Activated naive CD4-positive, alpha-beta T cell treated with anti-CD3 and anti-CD28 coated beads, Interleukin-2, amount 50 U/mL, for 24 hours (primary cell): ENCODE measurements at regions not wholly inside any gene's neighbourhood (a gene's known extent, or its start where the extent isn't known, plus 50 kb on each side); places are given as distances from the start of the nearest gene placed in this dataset.

Experiments used
- H3K27ac Mint-ChIP-seq: one replicate; pipeline ENCODE4 v1.8.0; 2021; ENCODE audit warnings: mild to moderate bottlenecking, mixed read lengths
- H3K27me3 Mint-ChIP-seq: one replicate; pipeline ENCODE4 v1.8.0; 2021; ENCODE audit warnings: mixed read lengths
- H3K36me3 Mint-ChIP-seq: one replicate; pipeline ENCODE4 v1.8.0; 2021; ENCODE audit warnings: mixed read lengths
- H3K4me1 Mint-ChIP-seq: one replicate; pipeline ENCODE4 v1.8.0; 2021; ENCODE audit warnings: mixed read lengths
- H3K4me3 Mint-ChIP-seq: one replicate; pipeline ENCODE4 v1.8.0; 2021; ENCODE audit warnings: mild to moderate bottlenecking, mixed read lengths
- H3K9me3 Mint-ChIP-seq: one replicate; pipeline ENCODE4 v1.8.0; 2021; ENCODE audit warnings: mixed read lengths

- Mint-ChIP-seq H3K9me3 (no peaks in the 10 kb centered on the region), H3K27ac (no peak overlapping the region), H3K27me3 (no peaks in the 10 kb centered on the region), H3K36me3 (no peaks in the 10 kb centered on the region), H3K4me3 (no peak overlapping the region), H3K4me1 (no peaks in the 10 kb centered on the region)
These were observed 323.0 kb downstream of the NDFIP2 start for GRCh38 chr13:79803989-79804388.

- H3K27ac Mint-ChIP-seq = no peak overlapping the region
- no peaks in the 10 kb centered on the region for H3K27me3 Mint-ChIP-seq
- H3K36me3 Mint-ChIP-seq = no peaks in the 10 kb centered on the region
- no peaks in the 10 kb centered on the region for H3K9me3 Mint-ChIP-seq
- H3K4me3 Mint-ChIP-seq = no peak overlapping the region
- no peaks in the 10 kb centered on the region for H3K4me1 Mint-ChIP-seq
These were observed 322.3 kb downstream of the NDFIP2 start for GRCh38 chr13:79803296-79803695.

GRCh38 chr13:79802389-79803085 is 321.6 kb downstream of the NDFIP2 start:
- Mint-ChIP-seq H3K27ac (no peak overlapping the region), H3K4me1 (no peaks in the 10 kb centered on the region), H3K27me3 (no peaks in the 10 kb centered on the region), H3K36me3 (no peaks in the 10 kb centered on the region), H3K4me3 (no peak overlapping the region), H3K9me3 (no peaks in the 10 kb centered on the region)

GRCh38 chr13:79799059-79799867 is 318.3 kb downstream of the NDFIP2 start:
- H3K27me3 Mint-ChIP-seq = no peaks in the 10 kb centered on the region
- H3K36me3 Mint-ChIP-seq = no peaks in the 10 kb centered on the region
- H3K27ac Mint-ChIP-seq = no peak overlapping the region
- H3K4me3 Mint-ChIP-seq = no peak overlapping the region
- H3K9me3 Mint-ChIP-seq = no peaks in the 10 kb centered on the region
- H3K4me1 Mint-ChIP-seq = no peaks in the 10 kb centered on the region

- no peaks in the 10 kb centered on the region for H3K36me3 Mint-ChIP-seq
- no peaks in the 10 kb centered on the region for H3K27me3 Mint-ChIP-seq
- no peaks in the 10 kb centered on the region for H3K9me3 Mint-ChIP-seq
These were observed 315.2 kb downstream of the NDFIP2 start for GRCh38 chr13:79796136-79796535.

GRCh38 chr13:79794931-79795330 is 314.0 kb downstream of the NDFIP2 start:
- H3K27me3 Mint-ChIP-seq = no peaks in the 10 kb centered on the region
- H3K9me3 Mint-ChIP-seq = peaks cover 5% of the 10 kb centered on the region
- H3K27ac Mint-ChIP-seq = no peak overlapping the region
- H3K4me1 Mint-ChIP-seq = no peaks in the 10 kb centered on the region
- H3K36me3 Mint-ChIP-seq = no peaks in the 10 kb centered on the region
- no peak overlapping the region for H3K4me3 Mint-ChIP-seq

More at GRCh38 chr13:79796136-79796535, 315.2 kb downstream of the NDFIP2 start:
- Mint-ChIP-seq H3K4me3 (no peak overlapping the region), H3K4me1 (no peaks in the 10 kb centered on the region), H3K27ac (no peak overlapping the region)

- no peaks in the 10 kb centered on the region for H3K36me3 Mint-ChIP-seq
- H3K4me3 Mint-ChIP-seq = no peak overlapping the region
- H3K9me3 Mint-ChIP-seq = peaks cover 10% of the 10 kb centered on the region
- H3K4me1 Mint-ChIP-seq = no peaks in the 10 kb centered on the region
- H3K27me3 Mint-ChIP-seq = no peaks in the 10 kb centered on the region
- no peak overlapping the region for H3K27ac Mint-ChIP-seq
These were observed 311.8 kb downstream of the NDFIP2 start for GRCh38 chr13:79792716-79793115.

GRCh38 chr13:79791471-79792042 is 310.6 kb downstream of the NDFIP2 start:
- Mint-ChIP-seq H3K9me3 (peaks cover 10% of the 10 kb centered on the region), H3K4me1 (no peaks in the 10 kb centered on the region), H3K27me3 (no peaks in the 10 kb centered on the region), H3K4me3 (no peak overlapping the region), H3K36me3 (no peaks in the 10 kb centered on the region), H3K27ac (no peak overlapping the region)

GRCh38 chr13:79786176-79786575 is 305.2 kb downstream of the NDFIP2 start:
- no peaks in the 10 kb centered on the region for H3K36me3 Mint-ChIP-seq
- no peaks in the 10 kb centered on the region for H3K4me1 Mint-ChIP-seq
- H3K9me3 Mint-ChIP-seq = peaks cover 10% of the 10 kb centered on the region
- no peaks in the 10 kb centered on the region for H3K27me3 Mint-ChIP-seq
- no peak overlapping the region for H3K27ac Mint-ChIP-seq
- H3K4me3 Mint-ChIP-seq = no peak overlapping the region

GRCh38 chr13:79782541-79783205 is 301.7 kb downstream of the NDFIP2 start:
- no peaks in the 10 kb centered on the region for H3K27me3 Mint-ChIP-seq
- H3K4me3 Mint-ChIP-seq = no peak overlapping the region
- no peaks in the 10 kb centered on the region for H3K9me3 Mint-ChIP-seq
- no peak overlapping the region for H3K27ac Mint-ChIP-seq
- no peaks in the 10 kb centered on the region for H3K4me1 Mint-ChIP-seq
- H3K36me3 Mint-ChIP-seq = no peaks in the 10 kb centered on the region

GRCh38 chr13:79781829-79782540 is 301.0 kb downstream of the NDFIP2 start:
- H3K9me3 Mint-ChIP-seq = no peaks in the 10 kb centered on the region
- no peak overlapping the region for H3K27ac Mint-ChIP-seq
- H3K36me3 Mint-ChIP-seq = no peaks in the 10 kb centered on the region
- no peaks in the 10 kb centered on the region for H3K27me3 Mint-ChIP-seq
- H3K4me1 Mint-ChIP-seq = no peaks in the 10 kb centered on the region
- H3K4me3 Mint-ChIP-seq = no peak overlapping the region

- H3K27me3 Mint-ChIP-seq = no peaks in the 10 kb centered on the region
- no peaks in the 10 kb centered on the region for H3K36me3 Mint-ChIP-seq
- no peak overlapping the region for H3K27ac Mint-ChIP-seq
- no peak overlapping the region for H3K4me3 Mint-ChIP-seq
- H3K9me3 Mint-ChIP-seq = no peaks in the 10 kb centered on the region
- no peaks in the 10 kb centered on the region for H3K4me1 Mint-ChIP-seq
These were observed 299.3 kb downstream of the NDFIP2 start for GRCh38 chr13:79780240-79780639.

GRCh38 chr13:79779761-79780160 is 298.8 kb downstream of the NDFIP2 start:
- Mint-ChIP-seq H3K27ac (no peak overlapping the region), H3K36me3 (no peaks in the 10 kb centered on the region), H3K9me3 (no peaks in the 10 kb centered on the region), H3K27me3 (no peaks in the 10 kb centered on the region), H3K4me3 (no peak overlapping the region), H3K4me1 (no peaks in the 10 kb centered on the region)

GRCh38 chr13:79778741-79779460 is 297.9 kb downstream of the NDFIP2 start:
- Mint-ChIP-seq H3K27ac (no peak overlapping the region), H3K4me3 (no peak overlapping the region), H3K9me3 (no peaks in the 10 kb centered on the region), H3K36me3 (no peaks in the 10 kb centered on the region), H3K4me1 (no peaks in the 10 kb centered on the region), H3K27me3 (no peaks in the 10 kb centered on the region)

- Mint-ChIP-seq H3K27ac (no peak overlapping the region), H3K27me3 (no peaks in the 10 kb centered on the region), H3K4me3 (no peak overlapping the region), H3K4me1 (no peaks in the 10 kb centered on the region), H3K9me3 (no peaks in the 10 kb centered on the region), H3K36me3 (no peaks in the 10 kb centered on the region)
These were observed 296.5 kb downstream of the NDFIP2 start for GRCh38 chr13:79777504-79777903.
